OCI-LY7 (cell line): ENCODE measurements at regions not wholly inside any gene's neighbourhood (a gene's known extent, or its start where the extent isn't known, plus 50 kb on each side); places are given as distances from the start of the nearest gene placed in this dataset.
"Not testable (repeated sequence)": the region's sequence is repeated elsewhere in the genome, so short reads cannot be mapped to it uniquely, and the experiment has no call there.

ENCODE experiments used
- BruUV-seq: library from RNA; stranded (reverse); fragments of 400-500 nt; replicated peaks from 2 replicates; lab custom pipeline; 2021; lab: Mats Ljungman, UMichigan
- CTCF ChIA-PET: fragments of 300-600 bp; sonication (Branson Sonifier 250); formaldehyde crosslinking; loops from one replicate; lab custom pipeline; 2022; ENCODE audit warnings: antibody characterized with exemption; ENCODE audit not compliant: unreplicated experiment; lab: Charles Lee
- POLR2A ChIA-PET: fragments of 300-600 bp; sonication (Branson Sonifier 250); formaldehyde crosslinking; loops from one replicate; lab custom pipeline; 2022; ENCODE audit warnings: antibody characterized with exemption; lab: Charles Lee
- DNase-seq: peaks from one replicate; pipeline ENCODE4 v3.0.0-alpha.2; 2015; ENCODE audit warnings: low spot score
- H2AFZ ChIP-seq: fragments of 200-600 bp; sonication (generic), shearing (Covaris generic); 2 replicates; pipeline ENCODE4 v1.6.1; 2014; ENCODE audit warnings: mild to moderate bottlenecking, antibody characterized with exemption, low read length, moderate library complexity
- H3K27ac ChIP-seq: fragments of 200-600 bp; sonication (generic); 2 replicates; pipeline ENCODE4 v1.5.1; 2014; ENCODE audit warnings: mixed run types, low read depth, mild to moderate bottlenecking, moderate library complexity, low read length, inconsistent platforms; ENCODE audit not compliant: poor library complexity, severe bottlenecking
- H3K36me3 ChIP-seq: fragments of 200-600 bp; sonication (generic); 2 replicates; pipeline ENCODE4 v1.6.1; 2014; ENCODE audit warnings: mild to moderate bottlenecking, antibody characterized with exemption, low read length, moderate library complexity, mixed read lengths; ENCODE audit not compliant: insufficient read depth
- H3K4me1 ChIP-seq: fragments of 200-600 bp; sonication (generic); 2 replicates; pipeline ENCODE4 v1.5.1; 2014; ENCODE audit warnings: mild to moderate bottlenecking, low read length; ENCODE audit not compliant: insufficient read depth, poor library complexity, severe bottlenecking
- H3K4me2 ChIP-seq: fragments of 200-600 bp; sonication (generic); 2 replicates; pipeline ENCODE4 v1.6.1; 2014; ENCODE audit warnings: mild to moderate bottlenecking, low read length
- H3K4me3 ChIP-seq: fragments of 200-600 bp; sonication (generic); 2 replicates; pipeline ENCODE4 v1.5.1; 2014; ENCODE audit warnings: mild to moderate bottlenecking, low read depth, low read length; ENCODE audit not compliant: poor library complexity, severe bottlenecking
- H3K79me2 ChIP-seq: fragments of 200-600 bp; sonication (generic); 2 replicates; pipeline ENCODE4 v1.6.1; 2016; ENCODE audit warnings: low read depth, mild to moderate bottlenecking, low read length, moderate library complexity, mixed read lengths; ENCODE audit not compliant: insufficient read depth
- H3K9me2 ChIP-seq: fragments of 200-600 bp; sonication (generic); 2 replicates; pipeline ENCODE4 v1.6.1; 2016; ENCODE audit warnings: mild to moderate bottlenecking, low read length, mixed read lengths; ENCODE audit not compliant: insufficient read depth
- H3K9me3 ChIP-seq: fragments of 200-600 bp; sonication (generic); 2 replicates; pipeline ENCODE4 v1.6.1; 2014; ENCODE audit warnings: mild to moderate bottlenecking, mixed run types, low read length, mixed read lengths
- H4K20me1 ChIP-seq: fragments of 200-600 bp; sonication (generic); 2 replicates; pipeline ENCODE4 v1.6.1; 2014; ENCODE audit warnings: mild to moderate bottlenecking, antibody characterized with exemption, low read length, moderate library complexity, mixed read lengths; ENCODE audit not compliant: insufficient read depth
- EZH2phosphoT487 ChIP-seq: fragments of 200-600 bp; sonication (generic); IDR thresholded peaks from 2 replicates; pipeline ENCODE4 v1.6.1; 2018; ENCODE audit warnings: low read depth, borderline replicate concordance, mild to moderate bottlenecking, mixed run types, antibody characterized with exemption, low read length, moderate library complexity, mixed read lengths
- intact Hi-C: fragments of 100-400 bp; cut with micrococcal nuclease; formaldehyde crosslinking; loops from one replicate; pipeline ENCODE4 v1.10.0; 2022; ENCODE audit not compliant: unreplicated experiment
- TF ChIP-seq, protein P1 (sequence below): fragments of 200-600 bp; sonication (generic); conservative IDR thresholded peaks from 2 replicates; pipeline ENCODE4 v1.5.1; 2014; ENCODE audit warnings: mild to moderate bottlenecking, antibody characterized with exemption, low read length, moderate library complexity, mixed read lengths

DNA sequence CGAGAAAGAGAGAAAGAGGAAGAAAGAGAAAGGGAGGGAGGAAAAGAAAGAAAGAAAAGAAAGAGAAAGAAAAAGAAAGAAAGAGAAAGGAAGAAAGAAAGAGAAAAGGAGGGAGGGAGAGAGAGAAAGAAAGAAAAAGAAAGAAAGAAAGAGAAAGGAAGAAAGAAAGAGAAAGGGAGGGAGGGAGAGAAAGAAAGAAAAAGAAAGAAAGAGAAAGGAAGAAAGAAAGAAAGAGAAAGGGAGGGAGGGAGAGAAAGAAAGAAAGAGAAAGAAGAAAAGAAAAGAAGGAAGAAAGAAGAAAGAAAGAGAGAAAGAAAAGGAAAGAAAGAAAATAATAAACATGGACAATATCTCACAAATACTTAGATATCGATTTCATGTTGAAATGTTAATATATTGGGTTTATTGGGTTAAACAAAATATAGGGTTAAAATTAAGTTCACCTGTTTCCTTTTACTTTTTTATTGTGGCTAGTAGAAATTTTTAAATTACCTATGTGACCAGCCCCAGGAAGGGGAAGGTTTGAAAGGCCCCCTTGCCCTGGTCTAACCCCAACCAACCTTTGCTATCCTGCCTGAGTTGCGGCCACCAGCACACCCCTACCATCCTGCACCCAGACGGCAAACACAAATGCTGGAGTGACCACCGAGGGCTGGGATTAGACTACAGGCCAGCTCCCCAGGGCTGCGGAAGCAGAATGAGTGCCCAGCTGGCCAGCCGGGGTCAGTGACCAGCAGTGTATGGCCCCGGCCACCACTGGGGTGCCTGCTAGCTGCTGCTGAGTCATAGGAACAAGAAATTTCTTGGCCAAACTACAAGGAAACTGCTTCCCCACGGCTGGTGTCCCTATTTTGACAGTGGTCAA lies 81.0 kb upstream of the FGF3 start:
- no TSS peak for BruUV-seq
- POLR2A ChIA-PET = no interaction called here
- Histone ChIP-seq H3K9me2 (no peaks in the 10 kb centered on the region), H3K79me2 (no peaks in the 10 kb centered on the region), H3K4me2 (no peak overlapping the region), H2AFZ (no peak overlapping the region), H3K36me3 (no peaks in the 10 kb centered on the region), H3K4me1 (no peaks in the 10 kb centered on the region), H3K27ac (no peak overlapping the region), H3K4me3 (no peak overlapping the region), H3K9me3 (no peaks in the 10 kb centered on the region), H4K20me1 (no peaks in the 10 kb centered on the region)
- CTCF ChIA-PET = no interaction called here
- DNase-seq = no peak
- TF ChIP-seq, protein P1, sequence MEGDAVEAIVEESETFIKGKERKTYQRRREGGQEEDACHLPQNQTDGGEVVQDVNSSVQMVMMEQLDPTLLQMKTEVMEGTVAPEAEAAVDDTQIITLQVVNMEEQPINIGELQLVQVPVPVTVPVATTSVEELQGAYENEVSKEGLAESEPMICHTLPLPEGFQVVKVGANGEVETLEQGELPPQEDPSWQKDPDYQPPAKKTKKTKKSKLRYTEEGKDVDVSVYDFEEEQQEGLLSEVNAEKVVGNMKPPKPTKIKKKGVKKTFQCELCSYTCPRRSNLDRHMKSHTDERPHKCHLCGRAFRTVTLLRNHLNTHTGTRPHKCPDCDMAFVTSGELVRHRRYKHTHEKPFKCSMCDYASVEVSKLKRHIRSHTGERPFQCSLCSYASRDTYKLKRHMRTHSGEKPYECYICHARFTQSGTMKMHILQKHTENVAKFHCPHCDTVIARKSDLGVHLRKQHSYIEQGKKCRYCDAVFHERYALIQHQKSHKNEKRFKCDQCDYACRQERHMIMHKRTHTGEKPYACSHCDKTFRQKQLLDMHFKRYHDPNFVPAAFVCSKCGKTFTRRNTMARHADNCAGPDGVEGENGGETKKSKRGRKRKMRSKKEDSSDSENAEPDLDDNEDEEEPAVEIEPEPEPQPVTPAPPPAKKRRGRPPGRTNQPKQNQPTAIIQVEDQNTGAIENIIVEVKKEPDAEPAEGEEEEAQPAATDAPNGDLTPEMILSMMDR = no peak
- no peak for TF ChIP-seq EZH2phosphoT487
- intact Hi-C loops = no loop called here

DNA sequence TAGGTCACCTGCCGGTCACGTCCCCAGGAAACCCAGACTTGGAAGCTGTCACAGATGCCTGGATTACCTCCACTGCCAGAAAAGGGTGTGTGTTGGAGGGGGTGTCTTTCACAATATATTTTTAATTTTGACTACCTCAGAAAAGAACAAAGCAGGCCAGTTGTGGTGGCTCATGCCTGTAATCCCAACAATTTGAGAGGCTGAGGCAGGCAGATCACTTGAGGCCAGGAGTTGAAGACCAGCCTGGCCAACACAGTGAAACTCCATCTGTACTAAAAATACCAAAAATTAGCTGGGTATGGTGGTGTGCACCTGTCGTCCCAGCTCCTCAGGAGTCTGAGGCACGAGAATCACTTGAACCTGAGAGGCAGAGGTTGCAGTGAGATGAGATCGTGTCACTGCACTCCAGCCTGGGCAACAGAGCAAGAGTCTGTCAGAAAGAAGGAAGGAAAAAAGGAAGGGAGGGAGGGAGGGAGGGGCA lies 81.6 kb upstream of the FGF3 start:
- BruUV-seq, H3K4me3 ChIP-seq, H3K9me2 ChIP-seq, CTCF ChIA-PET, H4K20me1 ChIP-seq, H3K79me2 ChIP-seq, H3K4me1 ChIP-seq, DNase-seq, H3K27ac ChIP-seq, H3K36me3 ChIP-seq, intact Hi-C loops, H3K9me3 ChIP-seq, H3K4me2 ChIP-seq, H2AFZ ChIP-seq: not testable (repeated sequence)
- POLR2A ChIA-PET = interaction anchor here (0.7 kb wide), 1 partner anchor 22 kb away, joined by 3 read pairs; no protein-coding TSS in a partner anchor

DNA sequence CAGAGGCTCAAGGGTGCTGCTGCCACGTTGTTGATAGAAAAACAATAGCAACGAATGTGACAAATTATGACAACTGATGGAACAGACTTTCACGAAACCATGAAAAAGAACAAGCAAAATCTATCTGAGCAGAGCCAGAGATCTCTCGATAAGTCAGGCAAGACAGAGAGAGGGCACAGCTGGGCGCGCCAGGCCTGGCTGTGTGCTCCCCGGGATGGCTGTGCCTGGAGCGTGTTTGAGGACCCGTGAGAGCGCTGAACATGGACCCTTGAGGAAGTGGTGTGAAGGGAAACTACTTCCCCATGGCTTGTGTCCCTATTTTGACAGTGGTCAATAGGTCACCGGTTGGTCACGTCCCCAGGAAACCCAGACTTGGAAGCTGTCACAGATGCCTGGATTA lies 83.1 kb upstream of the FGF3 start:
- TF ChIP-seq, protein P1 = no peak
- TF ChIP-seq EZH2phosphoT487 = no peak
- H3K79me2 ChIP-seq = no peaks in the 10 kb centered on the region
- ChIA-PET POLR2A (no interaction called here), CTCF (no interaction called here)
- H3K9me3 ChIP-seq = no peaks in the 10 kb centered on the region
- H4K20me1 ChIP-seq = no peaks in the 10 kb centered on the region
- H3K27ac ChIP-seq = no peak overlapping the region
- H3K9me2 ChIP-seq = no peaks in the 10 kb centered on the region
- no peak overlapping the region for H2AFZ ChIP-seq
- DNase-seq = no peak
- H3K4me1 ChIP-seq = no peaks in the 10 kb centered on the region
- BruUV-seq = no TSS peak
- no peak overlapping the region for H3K4me3 ChIP-seq
- intact Hi-C loops = no loop called here
- H3K36me3 ChIP-seq = no peaks in the 10 kb centered on the region
- H3K4me2 ChIP-seq = no peak overlapping the region
